GM19351 (cell line): ENCODE measurements at regions not wholly inside any gene's neighbourhood (a gene's known extent, or its start where the extent isn't known, plus 50 kb on each side); places are given as distances from the start of the nearest gene placed in this dataset.

Source experiments
- ATAC-seq: cut with Tn5 transposase; IDR thresholded peaks from one replicate; pipeline ENCODE4 v1.9.1; 2021; ENCODE audit warnings: mild to moderate bottlenecking, moderate library complexity; ENCODE audit not compliant: unreplicated experiment

DNA sequence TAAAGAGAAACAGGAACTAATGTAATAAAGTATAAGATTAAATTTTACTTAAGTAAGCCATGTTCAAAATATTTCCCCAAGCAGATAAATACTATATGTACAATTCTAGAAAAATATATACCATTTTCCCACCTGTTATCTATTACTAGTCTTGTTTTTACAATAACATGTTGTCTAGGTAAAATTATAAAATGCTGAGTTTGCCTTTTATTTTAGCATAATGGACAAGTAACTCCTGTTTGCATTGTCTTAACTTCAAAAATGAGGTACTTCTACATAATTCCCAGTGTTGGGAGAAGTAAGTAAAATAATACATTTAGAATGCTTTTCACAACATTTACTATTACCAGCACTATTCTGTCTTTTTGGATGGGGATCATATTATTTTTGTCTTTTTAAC, 800.5 kb downstream of the SLITRK6 start:
- ATAC-seq, result no peak

DNA sequence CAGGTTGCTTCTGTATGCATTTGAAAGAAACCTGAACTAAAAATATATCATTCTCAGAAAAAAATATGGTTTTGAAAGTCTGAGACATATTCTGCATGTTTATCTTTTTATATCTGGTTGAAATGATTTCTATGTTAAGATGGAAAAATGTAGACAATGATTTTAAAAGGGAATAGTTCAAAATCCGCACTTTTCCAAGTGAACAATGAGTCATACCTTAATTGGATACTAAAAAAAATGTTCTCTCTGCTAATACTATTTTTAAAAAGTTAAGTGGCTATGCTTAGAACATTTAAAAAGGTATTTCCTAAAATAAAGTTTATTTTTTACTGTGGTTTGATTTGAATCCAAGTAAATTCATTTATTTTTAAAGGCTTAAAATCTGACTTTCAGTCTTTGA, 801.4 kb downstream of the SLITRK6 start:
- no peak for ATAC-seq

DNA sequence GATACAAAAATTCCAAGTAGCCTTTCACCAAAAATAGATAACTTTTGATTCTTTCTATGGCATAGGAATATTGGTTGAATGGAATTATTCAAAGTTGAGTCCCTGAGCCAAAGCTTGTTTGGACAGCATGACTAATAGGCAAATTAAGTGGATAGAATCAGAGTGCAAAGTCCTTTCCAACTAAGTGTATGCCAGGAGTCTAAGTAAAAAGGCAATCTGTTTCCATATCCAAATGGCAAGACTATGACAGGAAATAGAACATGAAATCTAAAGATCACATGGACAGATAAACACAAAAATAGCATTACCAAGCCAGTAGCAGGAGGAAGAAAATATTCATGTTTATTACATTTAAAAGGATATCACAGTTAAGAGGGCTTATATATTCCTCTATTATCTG, 804.6 kb downstream of the SLITRK6 start:
- ATAC-seq, result no peak

DNA sequence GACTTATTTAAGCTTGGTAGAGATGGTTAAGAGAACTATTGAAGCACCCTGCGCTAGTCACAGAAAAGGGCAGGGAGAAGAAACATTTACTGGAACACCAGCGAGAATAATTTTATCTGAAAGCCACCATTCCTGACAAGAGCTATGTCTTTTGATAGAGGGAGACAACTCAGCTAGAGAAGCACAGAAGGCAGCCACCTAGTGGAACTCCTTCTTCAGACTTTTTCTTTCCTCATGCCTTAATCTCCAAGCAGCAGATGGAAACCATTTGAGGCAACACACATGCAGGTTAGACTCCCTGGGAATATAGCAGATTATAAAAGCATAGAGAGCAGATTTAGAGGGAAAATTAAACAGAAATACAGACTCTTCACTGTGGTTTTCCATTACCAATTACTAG, 813.4 kb downstream of the SLITRK6 start:
- no peak for ATAC-seq

DNA sequence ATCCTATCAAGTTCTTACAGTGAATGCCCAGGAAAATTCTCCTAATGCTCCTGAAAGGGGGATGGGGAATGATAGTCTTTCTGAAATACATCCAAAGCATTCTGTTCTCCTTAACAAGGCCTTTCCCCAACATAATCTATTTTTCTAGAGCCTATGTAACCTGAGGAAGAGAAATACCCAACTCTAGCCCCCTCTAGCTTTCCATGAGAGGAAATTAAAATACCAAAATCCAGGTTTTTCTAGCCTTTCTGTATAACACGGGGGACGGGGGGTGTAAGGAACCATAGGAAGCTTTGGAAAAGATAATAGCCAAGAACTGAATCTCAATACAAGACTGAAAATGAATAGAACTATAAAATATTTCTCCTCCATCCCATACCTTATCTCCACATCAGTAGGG, 815.9 kb downstream of the SLITRK6 start:
- ATAC-seq, result no peak

DNA sequence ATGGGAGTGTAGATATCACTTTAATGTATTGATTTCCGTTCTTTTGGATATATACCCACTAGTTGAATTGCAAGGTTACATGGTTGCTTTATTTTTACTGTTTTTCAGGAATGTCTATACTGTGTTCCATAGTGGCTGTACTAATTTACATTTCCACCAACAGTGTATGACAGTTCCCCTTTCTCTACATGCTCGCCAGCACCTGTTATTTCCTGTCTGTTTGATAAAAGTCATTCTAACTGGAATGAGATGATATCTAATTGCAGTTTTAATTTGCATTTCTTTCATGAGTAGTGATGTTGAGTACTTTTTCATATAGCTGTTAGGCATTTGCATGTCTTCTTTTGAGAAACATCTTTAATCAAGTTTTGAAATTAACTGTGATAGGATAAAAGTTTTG, 818.6 kb downstream of the SLITRK6 start:
- no peak for ATAC-seq

DNA sequence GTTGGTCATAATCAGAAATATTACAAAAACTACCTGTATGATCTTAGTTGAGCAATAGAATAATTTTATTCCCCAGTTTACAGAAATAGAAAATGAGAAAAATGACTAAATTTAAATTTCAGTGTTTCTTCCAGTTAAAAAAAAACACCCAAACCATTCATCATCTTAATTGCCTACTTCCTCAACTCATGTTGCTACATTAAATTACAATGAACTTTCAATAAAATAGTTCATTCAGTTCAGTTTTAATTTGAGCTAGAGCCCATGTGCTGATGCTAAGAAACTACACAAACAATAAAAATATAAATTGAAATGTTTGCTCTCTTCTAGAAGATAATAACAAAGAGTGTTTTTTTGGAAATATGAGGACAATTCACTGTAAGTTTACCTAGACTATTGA, 820.4 kb downstream of the SLITRK6 start:
- ATAC-seq, result no peak

DNA sequence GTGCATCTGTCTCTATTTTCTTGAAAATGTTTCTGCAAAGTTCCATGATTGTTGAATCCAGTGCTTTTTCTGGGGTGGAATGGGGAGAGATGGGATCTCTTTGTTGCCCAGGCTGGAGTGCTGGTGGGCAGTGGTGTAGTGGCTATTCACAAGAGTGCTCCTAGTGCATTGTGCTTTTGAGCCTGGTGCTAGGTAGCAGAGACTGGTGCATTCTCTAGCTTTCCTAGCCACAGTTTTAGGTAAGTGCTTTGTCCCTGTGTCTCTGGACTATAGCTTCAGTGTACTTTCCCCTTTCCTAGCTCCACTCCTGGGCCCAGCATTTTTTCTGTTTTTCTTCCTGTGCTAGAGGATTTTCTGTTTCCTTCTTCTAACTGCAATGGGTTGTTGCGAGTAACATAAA, 825.6 kb downstream of the SLITRK6 start:
- no peak for ATAC-seq

DNA sequence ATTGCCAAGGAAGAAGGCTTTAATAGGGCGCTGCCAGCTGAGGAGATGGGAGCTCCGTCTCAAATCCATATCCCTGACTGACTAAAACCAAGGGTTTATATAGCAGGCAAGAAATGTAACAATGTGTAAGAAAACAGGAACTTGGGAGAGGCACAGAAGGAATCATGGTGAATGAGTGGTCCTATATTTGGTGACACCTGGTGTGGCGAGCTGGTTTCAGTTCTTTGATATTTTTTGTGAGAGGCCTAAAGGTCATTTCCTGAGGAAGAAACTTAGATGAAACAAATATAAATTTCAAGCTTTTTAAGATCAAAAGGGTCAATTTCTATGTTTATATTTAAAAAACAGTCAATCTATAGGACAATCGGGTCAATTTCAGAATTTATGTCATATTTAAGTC, 826.3 kb downstream of the SLITRK6 start:
- no peak for ATAC-seq

DNA sequence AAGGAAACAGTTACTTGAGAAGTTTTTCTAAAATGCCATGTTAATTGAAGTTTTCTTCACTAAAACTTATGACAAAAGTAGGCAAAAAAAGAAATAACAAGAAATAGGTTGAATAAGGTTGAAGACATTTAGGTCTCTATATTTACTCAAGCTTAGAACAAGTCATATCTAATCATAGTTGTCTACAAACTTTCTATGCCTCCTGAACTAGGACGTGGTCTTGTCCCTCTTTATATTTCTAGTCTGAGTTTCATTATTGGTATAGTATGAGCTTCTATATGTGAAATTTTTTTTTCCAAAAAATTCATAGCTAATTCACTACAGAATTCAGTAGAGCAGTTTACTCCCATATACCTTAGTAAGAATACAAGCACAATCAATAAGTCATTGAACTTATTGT, 836.4 kb downstream of the SLITRK6 start:
- ATAC-seq, result no peak

DNA sequence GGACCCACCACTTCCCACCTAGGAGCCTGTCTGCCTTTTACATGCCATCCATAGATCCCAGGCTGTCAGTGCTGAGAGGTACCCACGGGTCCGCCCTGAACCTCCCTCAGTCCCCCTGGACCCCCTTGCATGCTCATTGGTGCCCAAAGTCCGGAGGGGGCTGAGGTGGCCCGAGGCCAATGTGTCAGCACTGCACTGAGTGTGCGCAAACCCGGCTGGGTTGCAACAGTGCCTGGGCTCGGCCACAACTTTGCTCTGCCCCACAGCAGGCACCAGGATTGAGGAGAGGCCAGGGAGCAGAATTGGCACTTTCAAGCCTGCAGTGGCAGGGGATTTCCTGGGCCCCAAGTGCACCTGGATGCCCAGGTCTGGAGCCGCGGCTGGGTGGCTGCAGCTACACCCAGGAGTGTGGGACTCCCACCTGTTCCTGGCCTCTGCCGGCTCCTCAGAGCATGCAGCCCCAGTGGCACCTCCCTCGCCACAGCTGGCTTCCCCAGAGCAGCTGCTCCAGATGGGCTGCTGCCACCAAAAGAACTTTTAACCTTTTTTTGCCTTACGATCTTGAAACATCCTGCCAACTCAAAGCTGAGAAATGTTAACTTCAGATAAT, 837.0 kb downstream of the SLITRK6 start:
- ATAC-seq, result no peak

DNA sequence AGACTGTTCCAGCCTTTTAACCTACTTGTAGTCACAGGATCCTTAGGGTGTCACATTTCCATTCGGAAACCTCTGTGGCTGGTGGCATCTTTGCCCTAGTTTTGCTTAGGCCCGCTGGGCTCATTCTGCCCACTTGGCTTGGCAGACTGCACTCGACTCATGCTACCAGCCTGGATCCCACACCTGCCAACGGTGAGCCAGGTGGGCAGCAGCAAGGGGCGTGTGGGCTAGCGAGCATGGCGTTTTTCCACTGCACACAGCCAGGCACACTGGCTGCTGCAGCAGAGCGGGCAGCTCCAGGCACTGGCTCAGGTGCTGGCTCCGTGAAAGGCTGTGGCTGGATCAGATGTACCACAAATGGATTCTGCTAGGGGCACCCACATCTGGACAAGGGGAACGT, 838.2 kb downstream of the SLITRK6 start:
- no peak for ATAC-seq

DNA sequence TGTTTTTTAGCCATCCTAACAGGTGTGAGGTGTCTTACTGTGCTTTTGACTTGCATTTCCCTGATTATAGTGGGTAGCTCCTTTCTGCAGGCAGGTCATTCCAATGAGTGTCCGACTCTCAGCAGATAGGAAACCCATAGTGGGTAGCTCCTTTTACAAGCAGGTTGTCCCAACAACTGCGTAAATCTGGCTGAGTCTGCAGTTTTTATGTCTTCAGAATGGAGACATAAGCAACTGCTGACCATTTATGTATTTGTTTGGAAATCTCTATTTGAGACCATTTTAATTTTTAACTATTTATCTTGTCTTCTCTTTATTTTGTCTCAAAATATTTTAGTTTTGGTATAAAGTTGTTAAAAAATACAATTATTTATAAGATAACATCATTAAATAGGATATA, 839.4 kb downstream of the SLITRK6 start:
- ATAC-seq, result no peak

DNA sequence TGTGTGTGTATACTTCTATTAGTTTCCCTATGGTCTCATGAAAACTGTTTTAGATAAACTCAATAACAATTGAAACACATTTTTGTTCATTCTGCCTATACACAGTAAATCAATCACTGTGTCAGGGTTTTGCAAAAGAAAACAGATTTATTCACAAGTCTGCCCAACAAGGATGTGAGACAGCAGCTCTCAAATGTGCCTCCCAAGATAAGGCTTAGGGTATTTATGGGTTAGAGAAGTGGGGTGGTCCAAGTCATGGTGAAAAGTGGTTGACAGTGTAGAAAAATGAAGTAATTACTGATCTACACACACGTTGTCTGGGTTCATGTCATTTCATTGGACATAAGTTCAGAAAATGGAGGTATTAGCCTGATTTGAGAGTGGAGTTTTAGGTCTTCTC, 844.6 kb downstream of the SLITRK6 start:
- no peak for ATAC-seq

DNA sequence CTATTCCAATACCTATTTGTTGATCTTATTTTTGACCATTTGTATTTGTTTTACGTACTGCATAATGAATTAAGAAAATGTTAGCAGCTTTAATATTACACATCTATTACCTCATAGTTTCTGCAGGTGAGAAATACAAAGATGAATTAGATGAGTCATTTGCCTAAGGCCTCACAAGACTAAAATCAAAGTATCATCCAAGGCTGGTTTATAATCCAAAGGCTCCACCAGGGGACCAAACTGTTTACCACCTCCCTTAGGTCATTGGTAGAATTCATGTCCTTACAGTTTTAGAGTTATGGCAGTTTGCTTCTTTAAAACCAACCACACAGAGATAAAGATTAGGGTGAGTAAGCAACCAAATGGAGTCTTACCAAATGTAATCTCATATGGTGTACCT, 848.1 kb downstream of the SLITRK6 start:
- no peak for ATAC-seq

DNA sequence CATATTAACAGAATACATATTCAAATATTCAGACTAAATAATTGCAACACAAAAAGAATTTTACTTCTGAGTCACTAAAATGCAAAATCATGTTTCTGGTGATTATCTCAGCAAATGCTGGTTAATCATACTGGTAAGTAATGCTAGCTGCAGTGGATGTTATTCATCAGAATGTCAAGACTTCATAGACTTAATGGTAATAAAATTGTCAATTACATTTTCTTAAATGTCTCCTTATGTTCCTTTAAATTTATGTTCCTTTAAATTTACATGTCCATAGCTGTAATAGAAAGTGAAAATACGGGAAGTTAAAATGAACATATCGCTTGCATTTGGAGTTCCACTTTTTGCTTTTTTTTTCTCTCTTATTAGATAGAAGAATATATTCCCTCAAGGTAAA, 853.0 kb downstream of the SLITRK6 start:
- ATAC-seq, result no peak

DNA sequence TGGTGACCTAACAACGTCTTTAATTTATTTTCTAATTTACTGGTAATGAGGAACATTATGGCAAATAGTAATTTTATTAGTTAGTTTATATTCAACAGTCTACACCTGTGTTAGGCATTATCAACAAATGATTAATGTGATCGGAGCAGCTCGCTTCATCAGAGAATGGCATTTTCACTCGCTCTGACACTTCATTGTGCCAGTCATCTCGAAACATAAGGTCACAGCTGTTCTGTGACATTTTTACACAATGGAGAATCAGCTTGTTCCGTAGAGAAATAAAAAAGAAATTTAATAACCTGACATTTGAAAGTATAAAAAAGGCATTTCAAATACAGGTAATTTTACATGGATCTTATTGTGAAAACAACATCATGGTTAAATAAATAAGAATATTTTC, 858.4 kb downstream of the SLITRK6 start:
- no peak for ATAC-seq

DNA sequence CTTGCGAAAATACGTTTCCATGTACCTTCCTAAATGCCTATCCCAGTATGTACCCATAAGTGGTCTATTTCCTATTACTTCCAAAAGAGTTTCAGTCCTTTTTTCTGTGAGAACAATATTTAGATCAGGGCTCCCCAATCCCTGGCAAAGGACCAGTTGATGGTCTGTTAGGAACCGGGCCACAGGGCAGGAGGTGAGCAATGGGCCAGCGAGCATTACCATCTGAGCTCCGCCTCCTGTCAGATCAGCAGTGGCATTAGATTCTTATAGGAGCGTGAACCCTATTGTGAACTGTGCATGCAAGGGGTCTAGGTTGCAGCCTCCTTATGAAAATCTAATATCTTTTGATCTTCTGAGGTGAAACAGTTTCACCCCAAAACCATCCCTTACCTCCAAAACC, 859.1 kb downstream of the SLITRK6 start:
- ATAC-seq, result no peak

DNA sequence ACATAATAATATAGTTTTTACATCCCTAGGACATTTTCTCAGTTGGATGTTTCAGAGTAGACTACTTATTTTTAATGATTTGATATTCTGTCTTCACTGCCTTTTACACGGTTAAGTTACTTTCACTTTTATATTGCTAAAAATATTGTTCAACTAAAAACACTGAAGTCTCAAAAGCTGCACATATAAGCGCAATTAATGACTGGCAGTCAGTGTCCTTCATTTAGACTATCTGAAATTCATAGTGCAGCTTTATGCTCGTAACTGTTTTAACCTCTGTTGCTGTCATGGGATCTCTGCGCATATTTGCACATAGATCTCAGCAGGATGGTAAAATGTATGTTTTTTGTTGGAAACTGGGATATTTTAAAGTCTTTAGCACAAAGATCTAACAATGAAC, 864.3 kb downstream of the SLITRK6 start:
- ATAC-seq, result no peak

DNA sequence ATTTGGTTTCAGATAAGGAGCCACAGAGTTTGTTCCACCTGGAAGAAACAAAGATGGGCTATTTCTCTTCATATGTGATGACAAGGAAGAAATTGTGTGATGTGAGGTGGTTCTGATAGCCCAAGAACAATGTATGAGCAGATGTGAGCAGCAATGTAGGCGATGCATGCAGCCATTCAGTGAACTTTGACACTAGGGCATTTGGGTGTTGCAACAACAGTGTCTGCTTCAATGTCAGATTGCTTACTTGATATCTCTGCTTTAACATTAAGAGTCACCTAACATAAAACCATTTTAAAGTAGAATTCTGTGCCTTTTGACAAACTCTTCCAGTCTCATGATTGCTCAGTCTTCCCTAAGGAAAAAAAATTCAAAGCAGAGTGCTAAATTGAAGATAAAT, 865.4 kb downstream of the SLITRK6 start:
- ATAC-seq, result no peak

DNA sequence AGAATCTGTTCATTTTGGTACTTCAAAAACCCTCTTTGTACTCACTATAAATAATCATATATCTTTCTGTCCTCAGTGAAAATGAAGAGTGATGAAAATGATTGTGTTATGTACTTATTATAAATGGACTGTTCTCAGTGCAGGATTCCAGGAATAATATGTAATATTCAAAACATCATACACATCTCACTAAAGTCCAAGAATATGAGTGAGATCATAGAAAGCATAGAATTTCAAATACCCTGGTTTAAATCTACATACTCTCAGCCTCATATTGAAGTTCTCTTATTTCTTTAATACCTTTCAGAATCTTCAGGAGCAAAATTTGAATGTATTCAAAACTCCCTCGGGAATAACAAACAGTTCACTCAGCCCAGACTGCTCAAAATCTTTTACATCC, 868.0 kb downstream of the SLITRK6 start:
- ATAC-seq, result no peak

DNA sequence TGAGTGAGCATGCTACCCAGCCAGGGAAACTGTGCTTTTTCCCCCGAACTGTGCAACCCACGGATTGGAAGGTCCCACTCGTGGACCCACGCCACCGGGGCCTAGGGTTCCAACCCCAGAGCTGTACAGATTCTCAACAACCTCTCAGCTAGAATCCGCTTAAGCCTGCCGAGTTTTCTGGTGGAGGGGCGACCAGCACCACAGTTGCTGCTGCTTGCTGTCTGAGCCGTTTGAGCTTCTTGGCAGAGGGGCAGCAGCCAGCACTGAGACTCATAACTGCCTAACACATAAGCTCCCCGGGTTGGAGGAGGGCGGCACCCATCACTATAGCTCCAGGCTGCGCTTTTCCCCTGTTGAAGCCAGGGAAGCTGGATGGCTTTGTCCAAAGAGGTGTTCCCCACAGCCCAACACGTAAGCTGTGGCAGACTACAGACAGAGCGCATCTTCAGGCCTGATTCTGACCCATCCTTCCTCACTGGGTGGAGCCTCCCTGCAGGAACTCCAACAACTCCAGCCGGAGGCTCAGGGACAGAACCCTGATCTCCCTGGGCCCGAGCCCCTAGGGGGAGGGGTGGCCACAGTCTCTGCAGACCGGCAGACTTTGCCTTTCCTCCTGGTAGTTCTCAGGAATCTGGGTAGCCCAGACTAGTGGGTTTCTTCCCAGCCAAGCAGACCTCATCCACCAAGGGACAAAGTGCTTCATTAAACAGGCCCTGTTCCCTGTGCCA, 871.6 kb downstream of the SLITRK6 start:
- no peak for ATAC-seq

DNA sequence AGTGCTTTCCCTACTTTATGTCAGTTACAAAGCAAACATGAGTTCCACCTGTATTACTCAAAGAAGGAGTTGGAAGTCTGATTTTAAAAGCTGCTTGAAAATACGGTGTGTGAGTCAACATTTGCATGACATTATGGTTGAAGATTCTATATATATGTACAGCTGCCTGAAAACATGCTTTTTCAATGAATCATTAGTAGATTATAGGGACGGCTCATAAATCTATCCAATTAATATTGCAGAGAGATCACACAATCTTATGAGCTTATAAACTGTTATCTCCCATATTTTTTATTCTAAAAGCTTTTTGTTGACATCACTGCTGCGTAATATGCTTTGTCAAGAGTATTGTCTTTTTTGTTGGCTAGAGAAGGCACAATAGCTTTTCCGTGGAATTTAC, 873.8 kb downstream of the SLITRK6 start:
- no peak for ATAC-seq
